GM21526 (cell line): ENCODE measurements at regions not wholly inside any gene's neighbourhood (a gene's known extent, or its start where the extent isn't known, plus 50 kb on each side); places are given as distances from the start of the nearest gene placed in this dataset.
A peak's percentile ranks its signal among the peaks of the same experiment; 100 is the strongest.

Experiments
- ATAC-seq: cut with Tn5 transposase; IDR thresholded peaks from one replicate; pipeline ENCODE4 v1.9.1; 2021; ENCODE audit warnings: moderate library complexity; ENCODE audit not compliant: unreplicated experiment, low FRiP score

- no peak for ATAC-seq
These were observed 780.9 kb downstream of the C6orf118 start for GRCh38 chr6:164528539-164528938.

- no peak for ATAC-seq
These were observed 786.2 kb downstream of the C6orf118 start for GRCh38 chr6:164523087-164523654.

- ATAC-seq = no peak
These were observed 788.5 kb downstream of the C6orf118 start for GRCh38 chr6:164520916-164521315.

DNA sequence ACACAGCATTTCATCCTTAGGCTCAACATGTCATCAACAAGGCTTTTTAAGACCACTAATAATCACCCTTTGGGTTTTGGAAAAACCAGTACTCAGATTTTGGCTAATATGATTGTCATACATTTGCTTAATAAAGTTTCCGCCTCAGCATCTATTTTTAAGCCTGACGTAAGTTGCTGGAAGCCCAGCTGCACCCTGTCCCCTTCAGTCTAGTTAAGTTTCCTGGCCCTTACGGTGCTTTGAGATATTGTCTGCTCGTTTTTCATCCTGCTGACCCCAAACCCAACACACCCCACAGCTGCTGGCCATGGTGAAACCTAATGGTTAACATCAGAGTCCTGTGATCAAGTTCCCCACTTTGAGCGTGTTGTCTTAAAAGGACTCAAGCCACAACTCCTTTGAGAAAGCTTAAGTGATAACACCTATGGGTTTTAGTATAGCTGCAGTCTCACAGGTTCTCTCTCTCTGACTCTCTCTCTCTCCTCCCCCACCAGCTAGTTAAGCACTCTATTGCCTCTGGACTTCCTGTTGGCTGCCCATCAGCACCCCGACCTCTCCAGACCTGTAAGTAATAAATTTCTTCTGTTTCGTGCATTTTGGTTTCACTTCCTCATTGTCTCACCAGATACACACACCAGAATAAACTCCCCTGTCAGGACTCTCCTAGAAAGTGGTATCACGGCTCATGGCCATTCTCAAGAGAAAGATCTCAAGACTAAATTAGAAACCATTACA is 802.0 kb downstream of the C6orf118 start:
- ATAC-seq = peak; percentile 92

DNA sequence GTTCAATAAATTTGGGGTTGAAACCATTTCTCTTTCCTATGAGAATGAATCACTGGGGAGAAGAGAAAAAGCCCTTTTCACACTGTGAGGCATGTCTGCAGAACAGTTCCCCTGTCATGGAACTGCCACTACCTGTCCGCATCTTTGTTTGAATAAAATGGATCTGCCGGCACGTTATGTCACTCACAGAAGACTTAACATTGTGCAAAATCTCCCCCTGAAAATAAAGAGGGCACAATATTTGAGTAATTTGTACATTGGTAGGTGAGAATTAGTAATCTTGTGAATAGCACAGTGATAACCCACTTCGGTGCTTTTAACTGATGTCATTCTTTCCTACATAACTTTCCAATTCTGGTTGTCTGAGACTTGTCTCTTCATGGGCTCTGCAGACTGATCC is 804.0 kb downstream of the C6orf118 start:
- no peak for ATAC-seq

GRCh38 chr6:164502833-164503232 is 806.6 kb downstream of the C6orf118 start:
- no peak for ATAC-seq

DNA sequence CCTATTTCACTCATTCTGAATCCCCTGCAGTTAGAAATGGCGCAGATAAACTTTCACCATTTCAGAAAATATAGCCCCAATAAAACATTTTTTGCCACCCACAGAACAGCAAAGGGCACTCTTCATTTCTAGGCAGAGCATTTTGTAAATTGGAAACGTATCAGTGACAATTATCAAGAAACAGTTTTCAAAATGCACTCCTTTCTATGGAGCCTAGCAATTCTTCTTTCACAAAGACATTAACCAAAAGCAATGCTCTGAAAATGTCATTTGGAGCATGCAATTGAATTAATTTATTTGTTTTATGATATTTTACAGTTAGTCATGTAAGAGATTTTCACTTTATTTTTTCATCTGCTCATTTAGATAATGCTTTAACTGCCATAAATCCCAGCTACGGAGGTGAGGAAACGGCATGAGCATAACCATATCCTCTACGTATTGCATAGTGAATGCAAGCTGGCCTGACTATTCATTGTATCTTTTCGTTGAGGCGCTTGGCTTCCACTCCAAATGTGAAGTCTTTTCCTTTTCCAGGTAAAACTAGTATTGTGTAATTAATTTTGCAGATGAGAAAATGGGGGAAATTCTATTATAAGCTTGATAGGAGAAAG is 813.4 kb downstream of the C6orf118 start:
- no peak for ATAC-seq

DNA sequence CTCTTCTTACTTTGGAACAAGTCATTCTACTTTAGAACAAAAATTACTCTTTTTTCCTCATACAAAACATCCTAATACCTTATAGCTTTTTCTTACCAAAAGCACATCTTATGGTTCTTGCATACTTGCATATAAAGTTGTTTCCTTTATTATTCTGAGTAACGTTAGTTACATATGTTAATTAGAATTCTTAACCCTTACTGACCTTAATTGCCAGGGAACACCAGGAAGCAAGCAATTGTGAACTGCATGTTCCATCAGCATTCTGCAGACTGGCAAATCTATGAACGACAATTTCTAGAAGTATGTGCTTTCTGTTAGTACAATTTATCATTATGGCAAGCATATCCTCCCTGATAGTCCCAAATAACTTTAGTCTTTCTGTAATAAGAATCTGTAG is 831.0 kb downstream of the C6orf118 start:
- no peak for ATAC-seq

DNA sequence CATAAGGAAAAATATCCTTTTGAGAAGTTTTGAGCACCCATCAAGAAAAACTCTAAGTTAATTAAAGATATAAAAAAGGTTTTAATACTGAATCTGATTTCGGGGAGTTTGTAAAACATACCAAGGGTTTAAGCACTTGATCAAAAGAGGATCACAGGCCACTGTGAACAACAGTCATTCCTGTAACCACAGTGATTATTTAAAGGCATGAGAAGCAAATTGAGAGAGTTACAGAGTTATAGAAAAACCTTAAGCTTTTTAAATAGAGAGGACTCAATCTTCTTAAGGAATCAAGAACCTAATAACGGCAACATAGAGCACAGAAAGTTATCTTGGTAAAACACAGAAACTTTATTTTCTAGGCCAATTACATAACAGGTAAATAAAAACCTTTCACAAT is 831.6 kb downstream of the C6orf118 start:
- ATAC-seq = no peak

DNA sequence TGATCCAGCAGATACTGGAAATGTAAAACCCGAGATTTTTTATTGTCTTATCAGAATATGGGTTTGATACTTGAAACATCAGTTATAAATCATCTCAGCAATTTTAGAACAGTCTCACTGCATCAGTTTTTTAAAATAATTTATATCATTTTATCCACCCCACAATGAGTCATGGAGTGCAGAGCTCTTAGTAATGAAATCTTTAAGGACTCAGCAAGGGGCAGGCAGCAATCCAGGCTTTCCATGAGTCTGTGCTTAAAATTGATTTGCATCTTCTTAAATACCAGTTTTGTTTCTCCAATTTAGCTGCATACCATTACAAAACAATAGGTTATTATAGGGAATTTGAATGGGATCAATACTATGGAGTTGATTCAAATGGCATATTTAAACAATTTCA is 832.3 kb downstream of the C6orf118 start:
- no peak for ATAC-seq

- no peak for ATAC-seq
These were observed 840.0 kb downstream of the C6orf118 start for GRCh38 chr6:164469276-164469949.

DNA sequence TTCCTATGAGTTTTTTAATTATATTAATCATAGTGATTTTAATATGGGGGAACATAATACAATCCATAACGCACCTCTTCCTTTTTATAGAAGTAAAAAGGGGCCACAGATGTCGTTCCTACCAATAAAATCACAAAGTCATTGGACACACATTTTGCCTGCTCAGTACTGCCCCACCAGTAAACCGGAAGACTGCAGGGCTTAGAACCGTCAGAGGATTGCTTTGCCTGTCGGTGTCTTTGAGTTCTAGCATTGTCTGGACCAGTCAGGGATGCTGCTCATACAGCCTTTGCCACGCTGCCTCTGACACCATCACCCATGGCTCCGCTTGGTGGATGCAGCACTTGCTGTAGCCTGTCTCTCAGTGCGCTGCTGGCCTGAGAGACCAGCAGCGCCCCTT is 853.6 kb downstream of the C6orf118 start:
- ATAC-seq = no peak

DNA sequence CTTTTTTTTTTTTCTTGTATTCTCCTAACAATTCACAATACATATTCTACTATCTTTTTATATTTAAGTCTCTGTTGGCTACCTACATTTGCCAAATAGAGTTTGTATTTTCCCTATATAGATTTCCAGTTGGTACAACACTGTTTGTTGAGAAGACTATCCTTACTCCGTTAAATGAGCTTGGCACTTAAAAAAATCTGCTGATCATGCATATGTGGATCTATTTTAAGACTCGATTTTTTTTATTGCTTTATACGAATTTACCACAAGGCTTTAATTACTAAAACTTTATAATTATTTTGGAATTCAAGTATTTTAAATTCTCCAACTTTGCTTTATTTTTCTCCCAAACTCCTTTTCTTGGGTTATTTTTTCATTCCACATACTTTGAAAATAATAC is 855.6 kb downstream of the C6orf118 start:
- no peak for ATAC-seq

DNA sequence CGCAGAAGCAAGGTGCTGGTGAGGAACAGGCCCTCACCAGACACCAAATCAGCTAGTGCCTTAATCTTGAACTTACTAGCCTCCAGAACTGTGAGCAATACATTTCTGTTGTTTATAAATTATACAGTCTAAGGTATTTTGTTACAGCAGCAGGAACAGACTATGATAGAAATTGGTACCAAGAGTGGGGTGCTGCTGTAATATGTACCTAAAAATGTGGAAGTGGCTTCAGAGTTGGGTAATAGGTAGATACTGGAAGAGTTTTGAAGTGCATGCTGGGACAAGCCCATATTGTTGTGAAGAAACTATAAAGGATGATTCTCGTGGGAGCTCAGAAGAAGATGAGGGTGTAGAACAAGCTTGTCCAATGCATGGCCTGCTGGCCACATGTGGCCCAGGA is 866.8 kb downstream of the C6orf118 start:
- ATAC-seq = no peak

DNA sequence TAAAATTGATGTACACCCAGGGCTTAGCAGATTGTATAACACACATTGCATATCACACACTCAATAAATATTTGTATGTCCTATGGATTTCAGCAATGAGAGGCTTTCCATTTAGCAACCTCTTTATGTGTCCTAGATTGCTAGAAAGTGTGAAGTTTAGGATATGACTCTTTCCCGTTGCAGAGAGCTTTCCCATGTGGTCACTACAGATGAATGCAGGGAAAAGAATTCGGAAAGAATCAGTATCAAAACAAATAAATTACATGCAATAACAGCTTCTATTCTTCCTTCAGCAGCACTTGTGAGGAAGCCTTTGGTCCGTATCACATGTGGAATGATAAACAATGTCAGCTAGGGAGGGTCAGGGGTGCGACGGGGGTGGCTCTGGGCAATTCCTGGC is 870.1 kb downstream of the C6orf118 start:
- no peak for ATAC-seq

DNA sequence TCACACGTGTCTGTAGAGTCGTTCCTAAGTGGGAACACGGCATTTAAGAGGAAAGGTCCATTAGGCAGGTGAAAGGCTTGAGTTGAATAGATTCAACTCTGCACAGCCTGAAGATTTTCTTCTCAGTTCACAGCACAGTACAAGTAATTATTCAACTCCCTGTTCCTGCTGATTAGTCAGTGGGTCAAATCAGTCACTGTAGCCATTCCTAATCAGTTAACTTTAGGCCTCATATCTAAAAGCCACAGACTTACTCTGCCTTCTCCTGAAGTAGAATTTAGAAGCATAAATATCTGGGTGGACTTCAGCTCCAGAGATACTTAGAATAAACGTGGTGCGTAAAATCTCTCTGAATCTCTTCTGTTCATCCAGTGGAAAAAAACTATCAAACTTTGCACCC is 872.4 kb downstream of the C6orf118 start:
- no peak for ATAC-seq

- no peak for ATAC-seq
These were observed 881.5 kb downstream of the C6orf118 start for GRCh38 chr6:164427728-164428402.

GRCh38 chr6:164424489-164424888 is 884.9 kb downstream of the C6orf118 start:
- no peak for ATAC-seq

GRCh38 chr6:164419099-164419498 is 890.3 kb downstream of the C6orf118 start:
- no peak for ATAC-seq

- ATAC-seq = no peak
These were observed 891.2 kb downstream of the C6orf118 start for GRCh38 chr6:164418262-164418588.
